ENCODE measurements at regions not wholly inside any gene's neighbourhood (a gene's known extent, or its start where the extent isn't known, plus 50 kb on each side); places are given as distances from the start of the nearest gene placed in this dataset.
"Not testable (repeated sequence)": the region's sequence is repeated elsewhere in the genome, so short reads cannot be mapped to it uniquely, and the experiment has no call there.

GRCh38 chrX:131595120-131595519 is 51.2 kb downstream of the OR13H1 start:
- DNase-seq, result peak; percentile 60

- no peak for DNase-seq
Measured at GRCh38 chrX:131607792-131608369, 64.0 kb downstream of the OR13H1 start.

DNA sequence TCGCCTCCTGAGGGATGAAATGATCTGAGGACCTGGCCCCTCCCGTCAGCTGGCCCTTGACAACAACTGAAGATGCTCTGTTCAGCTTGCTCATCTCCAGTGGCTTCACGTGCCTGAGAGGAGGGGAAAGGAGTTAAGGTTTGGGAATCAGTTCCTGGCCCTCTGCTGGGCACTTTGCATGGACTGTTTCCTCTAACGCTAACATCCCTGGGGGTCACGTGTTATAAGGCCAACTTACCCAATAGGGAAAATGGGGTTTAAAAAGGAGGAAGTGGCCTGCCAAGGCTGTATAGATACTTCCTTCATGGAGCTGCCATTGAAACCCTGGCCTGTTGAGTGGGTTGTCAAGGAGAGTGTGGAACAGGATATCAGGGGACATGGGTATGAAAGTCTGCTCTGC is 65.6 kb downstream of the OR13H1 start:
- DNase-seq, result no peak

- no peak for DNase-seq
Measured at GRCh38 chrX:131613260-131613659, 69.4 kb downstream of the OR13H1 start.

- DNase-seq, result peak; percentile 20
Measured at GRCh38 chrX:131614241-131614640, 70.4 kb downstream of the OR13H1 start.

DNA sequence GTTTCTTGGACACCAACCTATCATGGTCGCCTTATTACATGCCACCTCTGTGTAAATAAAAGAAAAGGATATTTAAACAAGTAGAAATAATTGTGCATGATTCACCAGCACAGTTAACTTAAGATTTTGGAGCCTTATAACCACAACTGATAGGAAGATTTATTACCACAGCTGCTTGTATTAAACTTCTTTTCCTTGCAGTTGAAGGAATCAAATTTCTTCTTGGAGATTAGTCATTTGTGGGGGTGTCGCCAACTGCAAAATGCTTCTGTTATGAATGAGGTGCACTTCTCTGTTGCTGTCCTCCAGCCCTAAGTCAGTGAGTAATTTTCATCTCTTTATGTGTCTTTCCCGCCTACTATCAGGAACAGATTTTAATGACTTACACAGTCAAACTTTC is 73.3 kb downstream of the OR13H1 start:
- peak; percentile 79 for DNase-seq

DNA sequence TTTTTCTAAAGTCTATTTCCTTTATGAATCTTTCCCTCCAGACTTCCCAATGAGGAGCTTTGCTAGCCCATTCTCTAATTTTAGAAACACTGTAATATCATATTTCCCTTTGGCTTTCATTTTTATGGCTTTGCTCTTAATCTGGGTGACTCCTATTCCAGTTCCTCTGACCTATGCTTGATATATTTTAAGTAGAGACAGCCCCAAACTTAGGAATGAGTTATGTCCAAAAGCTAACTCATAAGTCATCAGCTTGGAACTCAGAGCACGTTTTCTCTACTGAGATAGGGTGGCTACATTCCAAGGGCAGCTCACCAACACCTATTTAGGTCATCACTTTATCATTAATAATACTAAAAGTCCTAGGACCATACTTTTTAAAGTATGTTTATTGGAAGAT is 77.8 kb downstream of the OR13H1 start:
- peak; percentile 58 for DNase-seq

GRCh38 chrX:131626681-131627296 is 82.9 kb downstream of the OR13H1 start:
- peak; percentile 14 for DNase-seq

- DNase-seq, result no peak
Measured at GRCh38 chrX:131630534-131630933, 86.7 kb downstream of the OR13H1 start.

DNA sequence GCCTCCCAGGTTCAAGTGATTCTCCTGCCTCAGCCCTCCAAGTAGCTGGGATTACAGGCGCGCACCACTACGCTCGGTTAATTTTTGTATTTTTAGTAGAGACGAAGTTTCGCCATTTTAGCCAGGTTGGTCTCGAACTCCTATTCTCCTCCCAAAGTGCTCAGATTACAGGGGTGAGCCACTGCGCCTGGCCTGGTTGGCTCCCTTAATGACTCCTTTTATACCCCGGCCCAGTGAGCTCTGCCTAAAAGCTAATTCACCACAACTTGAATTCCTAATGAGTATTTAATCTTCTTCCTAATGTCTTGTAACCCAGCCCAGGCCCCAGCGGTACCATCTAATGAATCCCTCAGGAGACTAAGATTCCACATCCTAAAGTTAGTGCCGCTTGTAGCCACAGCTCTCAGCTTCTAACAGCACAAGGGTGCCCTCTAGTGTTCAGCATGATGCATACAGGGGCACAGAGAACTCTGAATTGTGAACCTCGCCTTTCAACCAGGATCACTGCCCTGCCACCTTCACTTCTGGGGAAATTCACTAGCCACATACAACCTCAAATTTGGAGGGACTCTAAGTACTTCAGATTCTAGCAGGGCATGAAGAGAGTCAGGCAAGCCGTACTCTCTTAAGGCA is 89.5 kb downstream of the OR13H1 start:
- DNase-seq, result peak; percentile 46

DNA sequence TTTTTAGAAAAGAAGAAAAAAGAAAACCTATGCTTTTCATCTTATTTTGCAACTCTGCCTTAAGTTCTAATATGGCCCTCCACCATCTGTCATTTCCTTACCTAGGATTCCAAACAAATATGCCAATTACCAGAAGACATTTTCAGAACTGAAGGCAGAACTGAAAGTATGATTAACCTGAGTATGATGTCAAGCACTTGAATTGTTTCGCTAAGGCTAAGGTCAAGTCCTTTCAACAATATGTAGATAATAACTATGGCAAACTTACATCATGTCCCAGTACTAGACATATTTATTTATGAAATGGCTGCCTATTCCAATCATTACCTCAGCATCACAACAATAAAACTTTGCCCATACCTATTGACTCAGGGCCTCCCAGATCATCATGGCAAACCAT is 91.0 kb downstream of the OR13H1 start:
- no peak for DNase-seq

- no peak for DNase-seq
Measured at GRCh38 chrX:131646106-131646505, 102.2 kb downstream of the OR13H1 start.

- no peak for DNase-seq
Measured at GRCh38 chrX:131649741-131650140, 105.9 kb downstream of the OR13H1 start.

DNA sequence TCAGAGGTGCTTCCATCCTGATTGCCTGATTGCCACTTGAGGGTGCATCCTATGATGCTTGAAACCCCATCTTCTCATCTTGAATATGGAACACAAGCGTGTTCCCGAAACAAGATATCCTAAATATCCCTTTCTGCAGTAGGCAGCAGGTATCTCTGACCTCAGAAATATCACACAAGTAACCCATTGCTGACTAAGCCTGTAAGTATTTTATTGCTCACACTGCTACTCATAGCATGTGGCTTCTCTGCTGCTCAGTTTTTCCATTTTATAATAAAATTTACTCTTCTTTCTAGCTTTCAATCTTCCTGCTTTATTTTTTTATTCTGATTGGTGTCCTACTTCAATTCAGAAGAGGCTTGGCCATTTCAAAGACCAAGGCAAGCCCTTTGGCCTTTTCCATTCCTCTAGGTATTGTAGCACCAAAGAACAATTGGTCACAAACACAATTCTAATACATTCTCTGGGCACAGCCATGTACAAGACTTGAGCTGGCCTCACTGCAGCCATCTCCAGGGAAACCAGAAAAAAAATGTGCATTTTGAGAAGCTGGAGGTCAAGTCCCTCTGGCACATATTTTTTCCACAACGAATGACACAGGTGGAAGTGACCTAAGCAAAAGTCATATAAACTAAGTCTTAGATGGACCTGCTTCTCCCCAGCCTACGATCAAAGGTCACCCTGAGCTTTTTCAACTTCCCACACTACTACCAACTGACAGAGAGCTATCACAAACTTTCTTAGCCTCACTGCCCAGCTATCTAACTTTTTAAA is 107.0 kb downstream of the OR13H1 start:
- peak; percentile 8 for DNase-seq

GRCh38 chrX:131663726-131664125 is 119.9 kb downstream of the OR13H1 start:
- DNase-seq, result not testable (repeated sequence)

- no peak for DNase-seq
Measured at GRCh38 chrX:131671735-131672134, 127.9 kb downstream of the OR13H1 start.

- DNase-seq, result no peak
Measured at GRCh38 chrX:131675596-131676194, 131.8 kb downstream of the OR13H1 start.

DNA sequence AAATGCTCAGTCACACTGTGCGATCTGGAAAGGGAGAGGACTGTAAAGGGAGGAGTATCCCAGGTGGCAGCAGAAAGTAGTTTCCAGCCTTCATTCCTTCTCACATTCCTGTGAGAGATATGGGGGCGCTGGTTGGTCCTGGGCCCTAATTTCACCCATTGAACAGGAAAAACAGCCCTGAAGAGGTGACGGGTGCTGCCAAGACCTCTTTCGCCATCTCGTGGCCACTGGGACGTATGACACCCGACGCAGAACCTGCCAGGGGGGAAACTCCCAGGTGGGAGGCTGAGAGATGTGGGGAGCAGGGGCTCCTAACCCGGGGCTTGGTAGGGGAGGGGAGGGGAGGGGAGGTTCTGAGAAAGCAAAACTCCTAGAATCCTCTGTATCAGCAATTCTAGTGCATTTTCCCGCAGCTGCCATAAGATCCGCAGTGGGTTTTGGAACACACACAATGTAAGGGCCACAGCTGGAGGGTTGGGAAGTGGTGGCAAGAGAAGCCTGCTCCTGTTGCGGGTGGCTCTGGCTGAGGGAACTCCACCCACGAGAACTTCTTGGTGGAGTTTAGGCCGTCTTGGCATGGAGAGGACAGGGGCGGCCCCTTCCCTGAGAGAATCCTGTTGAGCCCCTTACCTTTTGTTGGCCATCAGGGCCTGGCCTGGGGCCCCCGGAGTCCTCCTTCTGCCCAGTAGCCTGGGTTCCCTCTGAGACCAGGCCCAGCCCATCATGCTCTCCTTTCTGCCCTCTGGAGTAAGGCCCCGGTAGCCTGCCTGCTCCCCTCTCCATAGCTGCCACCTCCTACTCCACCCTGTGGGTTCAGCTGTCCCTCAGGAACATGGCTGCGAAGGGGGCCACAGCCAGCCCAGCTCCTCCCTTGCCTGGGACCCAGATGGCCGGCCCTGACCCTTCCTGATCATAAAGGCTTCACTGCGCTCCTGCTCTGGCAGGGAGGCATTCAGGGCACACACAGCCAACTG is 134.1 kb downstream of the OR13H1 start:
- peak; percentile 8 for DNase-seq

GRCh38 chrX:131682735-131683134 is 138.9 kb downstream of the OR13H1 start:
- DNase-seq, result not testable (repeated sequence)

- no peak for DNase-seq
Measured at GRCh38 chrX:131693359-131693758, 149.5 kb downstream of the OR13H1 start.

GRCh38 chrX:131696989-131697388 is 153.1 kb downstream of the OR13H1 start:
- not testable (repeated sequence) for DNase-seq

DNA sequence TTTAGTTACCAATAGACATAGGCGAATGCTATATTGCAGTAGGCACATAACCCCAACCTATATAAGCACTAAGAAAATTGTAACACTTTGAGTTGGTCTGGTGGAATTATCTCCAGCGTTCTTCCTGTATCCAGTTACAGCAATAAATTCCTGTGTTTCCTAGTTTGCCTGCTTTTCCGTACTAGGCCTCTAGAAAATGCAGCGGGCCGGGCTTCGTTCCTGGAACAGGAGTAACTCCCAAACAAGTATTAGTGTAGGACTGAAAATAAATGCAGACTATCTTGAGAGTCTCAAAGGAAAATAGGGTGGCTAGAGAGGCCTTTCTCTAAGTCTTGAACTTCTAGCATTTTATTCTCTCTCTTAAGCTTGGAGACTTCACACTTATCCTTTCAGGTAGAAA is 159.8 kb downstream of the OR13H1 start:
- no peak for DNase-seq
